ENCODE measurements at regions not wholly inside any gene's neighbourhood (a gene's known extent, or its start where the extent isn't known, plus 50 kb on each side); places are given as distances from the start of the nearest gene placed in this dataset.

GRCh38 chr17:53033297-53033696, 789.4 kb upstream of the KIF2B start:
- Histone ChIP-seq H3K27me3 (no peaks in the 10 kb centered on the region), H3K9me3 (no peaks in the 10 kb centered on the region), H3K4me1 (no peaks in the 10 kb centered on the region), H3K36me3 (no peaks in the 10 kb centered on the region), H3K27ac (no peak overlapping the region), H3K4me3 (replicated peaks in 1 of 3) (no peak overlapping the region)
- DNase-seq, result no peak
- TF ChIP-seq POLR2A (IDR thresholded peaks at IDR 0.05), result no peak
- TF ChIP-seq CTCF (IDR thresholded peaks at IDR 0.05), result no peak
- intact Hi-C loops (cut with DNase I), result loop anchor here (10.0 kb wide), 1 partner anchor 1862 kb away; no protein-coding TSS in a partner anchor

GRCh38 chr17:53032861-53033271, 789.9 kb upstream of the KIF2B start:
- peak; percentile 33 to 98 (median 79) for TF ChIP-seq CTCF (IDR thresholded peaks at IDR 0.05)
- no peak for TF ChIP-seq POLR2A (IDR thresholded peaks at IDR 0.05)
- Histone ChIP-seq H3K9me3 (no peaks in the 10 kb centered on the region), H3K4me1 (no peaks in the 10 kb centered on the region), H3K27me3 (no peaks in the 10 kb centered on the region), H3K36me3 (no peaks in the 10 kb centered on the region), H3K4me3 (replicated peaks in 1 of 3) (no peak overlapping the region), H3K27ac (no peak overlapping the region)
- peak; percentile 71 to 76 for DNase-seq
- intact Hi-C loops (cut with DNase I), result loop anchor here (10.0 kb wide), 1 partner anchor 1862 kb away; no protein-coding TSS in a partner anchor
- 2 to 5% methylated on average over 3 of the region's 3 CpGs for WGBS, 2 donors

GRCh38 chr17:53017227-53017626, 805.5 kb upstream of the KIF2B start:
- H3K36me3 ChIP-seq, result no peaks in the 10 kb centered on the region
- no peak for TF ChIP-seq POLR2A (IDR thresholded peaks at IDR 0.05)
- no peak for TF ChIP-seq CTCF (IDR thresholded peaks at IDR 0.05)
- intact Hi-C loops (cut with DNase I), result no loop called here
- no peaks in the 10 kb centered on the region for H3K27me3 ChIP-seq
- H3K4me1 ChIP-seq, result no peaks in the 10 kb centered on the region
- H3K27ac ChIP-seq, result no peak overlapping the region
- DNase-seq, result no peak
- H3K9me3 ChIP-seq, result no peaks in the 10 kb centered on the region
- no peak overlapping the region for H3K4me3 ChIP-seq (replicated peaks in 1 of 3)

- H3K4me1 ChIP-seq, result no peaks in the 10 kb centered on the region
- TF ChIP-seq POLR2A (IDR thresholded peaks at IDR 0.05), result no peak
- TF ChIP-seq CTCF (IDR thresholded peaks at IDR 0.05), result no peak
- intact Hi-C loops (cut with DNase I), result no loop called here
- no peak for DNase-seq
- H3K27me3 ChIP-seq, result no peaks in the 10 kb centered on the region
- no peak overlapping the region for H3K27ac ChIP-seq
- no peaks in the 10 kb centered on the region for H3K36me3 ChIP-seq
- no peak overlapping the region for H3K4me3 ChIP-seq (replicated peaks in 1 of 3)
- H3K9me3 ChIP-seq, result no peaks in the 10 kb centered on the region
These were observed 806.6 kb upstream of the KIF2B start for GRCh38 chr17:53016085-53016484.

GRCh38 chr17:53012364-53012763, 810.4 kb upstream of the KIF2B start:
- H3K4me1 ChIP-seq, result no peaks in the 10 kb centered on the region
- H3K9me3 ChIP-seq, result no peaks in the 10 kb centered on the region
- H3K27me3 ChIP-seq, result no peaks in the 10 kb centered on the region
- no peak for DNase-seq
- intact Hi-C loops (cut with DNase I), result no loop called here
- no peak overlapping the region for H3K4me3 ChIP-seq (replicated peaks in 1 of 3)
- no peak overlapping the region for H3K27ac ChIP-seq
- TF ChIP-seq CTCF (IDR thresholded peaks at IDR 0.05) (no peak), POLR2A (IDR thresholded peaks at IDR 0.05) (no peak)
- H3K36me3 ChIP-seq, result no peaks in the 10 kb centered on the region
- 84 to 88% methylated on average over 2 of the region's 2 CpGs for WGBS, 2 donors

Data from thyroid gland (tissue), 4 donors.